ENCODE measurements at regions not wholly inside any gene's neighbourhood (a gene's known extent, or its start where the extent isn't known, plus 50 kb on each side); places are given as distances from the start of the nearest gene placed in this dataset.
"Not testable (repeated sequence)": the region's sequence is repeated elsewhere in the genome, so short reads cannot be mapped to it uniquely, and the experiment has no call there.

DNA sequence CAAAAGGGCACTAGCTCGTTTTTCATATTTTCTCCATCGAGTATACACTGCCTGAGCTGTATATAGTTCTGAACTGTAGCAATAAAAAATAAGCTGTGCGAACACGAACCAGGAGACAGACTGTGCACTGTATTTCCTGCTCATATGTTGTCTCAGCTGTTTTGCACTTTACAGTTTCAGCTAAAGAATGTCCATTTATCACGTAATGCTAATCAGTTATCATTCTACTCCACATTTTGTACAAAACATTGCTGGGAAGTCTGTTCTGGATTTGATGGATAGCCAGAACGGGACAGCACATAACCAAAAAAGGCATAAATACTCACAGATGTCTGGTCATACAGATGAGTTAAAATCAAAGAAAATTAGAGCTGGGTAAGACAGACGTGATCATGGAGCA is 315.5 kb upstream of the ADGRL3 start:
- DNase-seq (ENCODE audit: low read depth) = no peak

DNA sequence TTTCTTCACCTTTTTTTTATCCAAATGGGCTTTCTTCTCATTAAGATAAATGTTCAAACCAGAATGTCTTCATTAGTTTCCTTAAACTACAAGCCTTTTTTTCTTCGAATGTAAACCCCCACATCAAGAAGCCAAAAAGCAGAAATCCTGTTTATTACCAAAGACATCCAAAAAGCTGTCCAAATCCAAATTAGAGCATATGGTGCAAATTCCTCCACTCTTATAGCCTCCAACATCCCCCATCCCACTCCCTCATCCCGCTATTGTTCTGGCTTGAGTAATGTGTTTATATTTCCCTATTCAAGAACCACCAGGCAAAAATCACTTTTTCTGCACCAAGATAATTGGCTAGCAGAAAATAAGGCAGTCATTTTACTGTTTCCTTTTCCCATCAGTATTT is 315.1 kb upstream of the ADGRL3 start:
- no peak for DNase-seq (ENCODE audit: low read depth)

DNA sequence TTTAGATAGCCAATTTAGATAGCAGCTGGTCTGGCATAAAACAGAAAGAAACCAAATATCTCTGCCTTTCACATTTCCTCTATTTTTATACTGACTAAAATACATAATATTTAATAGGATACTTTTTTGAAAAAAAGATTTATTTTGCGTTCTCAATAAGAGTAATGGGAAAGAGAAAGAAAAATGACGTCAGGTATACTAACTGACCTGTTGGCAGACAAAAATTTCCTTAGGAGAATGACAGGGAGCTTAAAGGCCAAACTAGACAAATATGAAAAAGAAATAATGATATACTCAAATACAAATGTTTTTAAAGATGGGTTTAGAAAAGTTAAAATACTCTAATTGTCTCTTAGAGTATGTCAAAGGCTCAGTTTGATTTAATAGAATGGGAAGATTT is 309.4 kb upstream of the ADGRL3 start:
- DNase-seq (ENCODE audit: low read depth) = no peak

DNA sequence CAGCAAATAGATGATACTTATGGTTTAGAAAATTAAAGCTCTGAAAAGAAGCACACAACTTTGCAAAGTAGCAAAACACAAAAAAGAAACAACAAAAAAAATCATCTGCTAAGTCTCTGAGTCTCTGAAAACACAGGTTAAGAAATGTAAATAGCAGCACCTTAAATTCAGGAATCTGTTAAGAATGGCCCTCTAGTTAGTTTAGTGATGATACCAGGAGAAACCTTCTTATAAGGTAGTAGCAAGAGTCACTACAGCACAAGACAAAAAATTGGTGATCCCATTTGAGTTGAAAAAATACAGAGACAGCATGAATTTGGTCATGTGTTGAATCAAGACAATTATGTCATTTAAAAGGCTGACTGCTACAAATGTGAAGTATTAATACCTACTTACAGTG is 308.2 kb upstream of the ADGRL3 start:
- DNase-seq (ENCODE audit: low read depth) = no peak

DNA sequence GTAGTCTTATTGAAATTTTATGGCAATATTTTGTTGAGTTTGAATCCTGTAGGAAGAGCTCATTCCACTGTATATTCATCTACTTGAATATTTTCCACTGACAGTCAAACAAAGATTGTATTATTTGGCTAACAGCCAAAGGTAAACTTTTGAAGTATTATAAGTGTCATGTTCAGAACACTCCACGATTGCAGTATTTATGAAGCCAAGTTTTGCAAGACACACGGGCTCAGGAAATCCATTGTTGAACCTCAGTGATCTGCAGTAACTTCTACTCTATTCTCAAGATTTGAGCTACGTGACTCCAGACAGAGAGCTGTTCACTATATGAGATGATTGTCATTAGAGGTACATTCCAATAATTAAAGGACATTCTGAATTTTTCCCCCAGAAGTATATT is 302.7 kb upstream of the ADGRL3 start:
- DNase-seq (ENCODE audit: low read depth) = no peak

DNA sequence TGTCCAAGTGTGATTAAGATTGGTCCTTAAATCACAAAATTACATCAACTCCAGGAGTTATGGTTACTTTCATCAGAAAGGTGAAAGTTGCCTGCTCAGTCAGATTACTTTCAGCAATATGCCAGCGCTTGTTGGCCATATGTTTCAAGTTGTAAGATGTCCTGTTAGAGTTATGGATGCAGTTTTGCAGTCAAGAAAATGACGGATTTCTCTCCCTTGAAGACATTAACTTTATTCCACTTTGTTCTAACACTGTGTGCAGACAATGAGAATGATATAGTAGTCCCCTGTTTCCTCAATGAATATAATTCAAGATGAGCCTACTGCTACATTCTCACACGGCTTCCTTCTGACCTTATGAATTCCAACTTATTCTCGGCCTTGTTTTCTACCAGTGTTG is 295.0 kb upstream of the ADGRL3 start:
- no peak for DNase-seq (ENCODE audit: low read depth)

DNA sequence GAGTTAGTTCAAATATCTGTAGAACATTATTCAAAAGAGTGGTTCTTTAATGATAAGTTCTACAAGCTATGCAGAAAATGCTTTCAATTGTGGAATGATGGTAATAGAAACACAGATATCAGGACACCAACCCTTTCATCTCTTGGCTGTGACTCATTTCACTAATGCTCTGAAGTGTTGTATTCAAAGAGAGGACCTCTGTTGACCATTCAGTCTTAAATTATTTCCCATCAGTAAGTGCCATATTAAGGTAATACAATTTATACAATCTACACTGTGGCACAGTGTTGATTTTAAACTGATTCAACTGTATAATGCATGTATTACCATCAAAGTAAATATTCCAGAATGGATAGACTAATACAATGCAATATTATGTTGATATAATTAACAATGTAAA is 289.0 kb upstream of the ADGRL3 start:
- DNase-seq (ENCODE audit: low read depth) = no peak

DNA sequence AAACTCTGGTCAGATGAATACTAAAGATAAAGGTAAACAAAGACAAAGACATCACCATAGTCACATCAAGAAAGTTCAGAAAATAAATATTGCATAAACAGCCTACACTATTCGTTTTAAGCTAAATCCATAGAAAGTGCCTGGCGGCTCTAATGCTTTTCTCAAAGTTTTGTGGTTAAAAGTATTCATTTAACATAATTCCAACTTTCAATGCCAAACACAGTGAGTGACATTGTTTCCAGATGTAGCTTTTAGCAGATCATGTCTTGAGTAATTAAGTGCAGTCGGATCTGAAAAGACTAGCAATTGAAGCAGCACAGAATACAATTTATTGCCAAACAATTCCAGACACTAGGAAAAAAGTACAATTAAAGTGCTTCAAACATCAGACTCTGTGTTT is 287.1 kb upstream of the ADGRL3 start:
- DNase-seq (ENCODE audit: low read depth) = no peak

DNA sequence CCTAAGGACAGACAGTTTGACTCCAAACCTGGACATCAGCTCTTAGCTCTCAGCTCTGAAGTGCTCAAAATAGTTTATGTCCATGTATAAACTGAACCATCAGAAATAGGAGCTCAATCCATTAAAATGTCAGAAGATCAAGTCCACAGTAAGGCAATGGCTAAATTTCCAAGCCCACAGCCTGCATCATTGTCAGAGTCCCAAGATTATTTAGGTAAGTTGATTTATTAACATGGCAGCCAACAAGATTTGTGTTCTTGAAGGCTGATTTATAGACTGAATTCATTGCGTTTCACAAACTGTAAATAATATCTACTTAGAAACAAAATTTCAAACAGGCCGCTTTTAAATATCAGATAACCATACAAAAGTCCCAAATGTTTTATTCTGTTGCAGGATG is 286.5 kb upstream of the ADGRL3 start:
- no peak for DNase-seq (ENCODE audit: low read depth)

DNA sequence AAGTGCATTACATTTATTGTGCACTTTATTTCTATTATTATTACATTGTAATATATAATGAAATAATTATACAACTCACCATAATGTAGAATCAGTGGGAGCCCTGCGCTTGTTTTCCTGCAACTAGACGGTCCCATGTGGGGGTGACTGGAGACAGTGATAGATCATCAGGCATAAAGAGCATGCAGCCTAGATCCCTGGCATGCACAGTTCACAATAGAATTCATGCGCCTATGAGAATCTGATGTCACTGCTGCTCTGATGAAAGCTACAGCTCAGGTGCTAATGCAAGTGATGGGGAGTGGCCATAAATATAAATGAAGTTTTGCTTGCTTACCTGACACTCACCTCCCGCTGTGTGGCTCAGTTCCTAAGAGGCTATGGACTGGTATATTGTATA is 278.4 kb upstream of the ADGRL3 start:
- not testable (repeated sequence) for DNase-seq (ENCODE audit: low read depth)

DNA sequence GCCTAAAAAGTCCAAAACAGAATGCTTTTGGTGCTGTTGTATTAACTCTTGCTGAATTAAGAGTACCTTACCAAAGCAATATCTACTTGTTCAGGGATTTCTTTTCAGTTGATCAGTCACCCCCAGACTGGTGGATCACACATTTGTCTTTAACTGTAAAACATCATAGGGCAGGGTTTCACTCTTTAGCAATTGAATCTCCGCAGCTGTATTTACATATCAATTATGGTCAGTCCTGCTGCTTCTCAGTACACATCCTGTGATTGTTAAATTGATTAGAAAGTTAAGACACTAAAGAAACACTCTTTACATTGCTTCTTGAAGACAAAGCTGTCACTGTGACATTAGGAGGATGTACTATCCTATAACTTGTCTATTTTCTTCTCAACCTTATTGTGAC is 277.1 kb upstream of the ADGRL3 start:
- no peak for DNase-seq (ENCODE audit: low read depth)

DNA sequence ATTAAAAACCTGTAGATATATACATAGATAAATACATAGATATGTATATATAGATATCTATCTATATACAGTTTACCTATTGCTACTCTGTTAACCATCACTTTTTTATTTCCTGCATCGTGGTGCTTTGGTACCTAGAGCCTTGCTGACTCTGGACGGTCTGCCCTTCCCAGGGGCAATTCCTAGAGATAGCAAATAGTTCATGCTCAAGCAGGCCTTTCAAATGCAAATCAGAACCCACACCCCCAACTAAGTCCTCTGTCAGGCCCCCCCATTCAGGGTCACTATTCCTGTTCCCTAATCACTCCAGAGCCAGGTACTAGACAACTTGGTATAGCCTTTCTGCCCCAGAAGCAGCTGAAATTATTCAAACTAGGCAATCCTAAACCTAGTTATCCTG is 273.5 kb upstream of the ADGRL3 start:
- DNase-seq (ENCODE audit: low read depth) = no peak

DNA sequence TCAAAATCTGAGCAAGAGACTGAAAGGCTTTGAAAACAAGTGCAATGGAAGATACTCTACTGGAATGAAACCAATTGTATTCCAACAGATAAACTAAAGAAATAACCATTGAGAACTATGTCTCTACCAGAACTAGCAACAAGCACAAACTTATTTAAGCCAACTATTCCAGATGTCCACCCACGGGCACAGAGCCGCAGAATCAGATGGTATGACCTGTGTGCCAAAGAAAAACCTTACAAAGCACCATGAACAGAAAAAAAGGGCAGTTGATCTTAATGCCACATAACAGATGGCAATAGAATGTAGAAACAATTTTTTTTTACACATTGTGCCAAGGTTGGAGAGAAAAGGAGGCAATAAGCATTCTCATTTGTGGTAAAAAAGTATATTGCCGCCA is 269.3 kb upstream of the ADGRL3 start:
- no peak for DNase-seq (ENCODE audit: low read depth)

DNA sequence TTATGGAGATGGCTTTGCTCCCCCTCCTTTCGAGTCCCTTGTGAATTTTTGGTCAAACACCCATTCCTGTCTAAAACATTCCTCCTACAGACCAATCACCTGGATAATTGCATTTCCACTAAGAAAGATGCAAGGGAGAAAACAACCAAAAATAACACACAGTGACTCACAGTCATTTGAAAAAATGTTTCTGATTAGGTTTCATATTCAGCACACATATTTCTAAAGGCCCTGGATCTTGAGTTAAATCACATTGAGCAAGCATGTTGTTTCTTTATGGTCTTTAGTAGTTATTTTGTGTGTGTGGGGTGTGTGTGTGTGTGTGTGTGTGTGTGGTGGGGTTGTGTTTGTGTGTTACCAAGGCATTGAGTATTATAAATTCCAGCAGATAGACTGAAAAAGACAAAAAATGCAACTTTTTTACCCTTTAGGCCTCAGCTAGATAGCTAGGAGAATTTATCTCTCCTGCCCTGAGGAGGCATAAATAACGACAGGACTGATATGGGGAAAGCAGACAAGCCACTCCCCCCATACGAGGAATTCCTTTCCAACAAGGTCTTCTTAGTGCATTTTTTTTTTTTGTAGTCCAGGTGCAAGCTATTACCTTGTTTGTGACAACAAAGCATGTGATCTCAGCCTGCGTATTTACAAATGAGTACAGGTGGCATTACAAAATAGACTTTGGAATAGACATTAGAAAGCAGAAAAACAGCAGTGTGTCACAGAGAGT is 265.4 kb upstream of the ADGRL3 start:
- DNase-seq (ENCODE audit: low read depth) = no peak

DNA sequence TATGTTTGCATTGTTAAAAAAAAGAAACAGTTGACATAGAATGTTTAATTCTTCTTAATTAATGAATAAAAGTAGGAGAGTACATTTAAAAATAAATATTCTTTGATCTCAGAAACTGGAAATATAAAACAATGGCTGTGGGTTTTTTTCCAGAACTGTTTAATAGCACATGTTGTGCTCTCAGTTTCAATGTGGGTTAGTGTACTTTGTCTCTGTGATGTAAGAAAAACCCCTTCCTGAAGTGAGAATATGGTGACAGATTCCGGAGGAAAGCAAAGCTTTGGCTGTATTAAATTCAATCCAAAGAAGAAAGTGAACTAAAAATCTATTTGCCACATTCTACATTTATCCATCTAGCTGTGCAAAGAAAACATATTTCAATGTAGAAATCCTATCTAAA is 261.9 kb upstream of the ADGRL3 start:
- no peak for DNase-seq (ENCODE audit: low read depth)

DNA sequence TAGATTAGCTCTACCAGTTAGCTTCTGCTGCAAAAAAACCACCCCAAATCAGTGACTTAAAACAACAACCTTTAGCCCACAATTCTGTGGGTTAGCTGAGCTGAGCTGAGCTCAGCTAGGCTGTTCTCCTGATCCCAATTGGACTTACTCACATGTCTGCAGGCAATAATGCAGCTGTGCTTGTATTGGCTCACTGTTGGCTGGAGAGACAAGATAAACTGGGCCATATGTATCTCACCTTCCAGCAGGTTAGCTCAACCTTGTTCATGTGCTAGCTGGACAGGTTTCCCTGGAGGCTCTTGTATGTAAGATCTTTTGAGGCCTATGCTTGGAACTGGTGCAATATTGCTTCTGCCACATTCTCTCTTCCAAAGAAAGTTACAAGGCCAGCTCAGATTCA is 261.5 kb upstream of the ADGRL3 start:
- no peak for DNase-seq (ENCODE audit: low read depth)

DNA sequence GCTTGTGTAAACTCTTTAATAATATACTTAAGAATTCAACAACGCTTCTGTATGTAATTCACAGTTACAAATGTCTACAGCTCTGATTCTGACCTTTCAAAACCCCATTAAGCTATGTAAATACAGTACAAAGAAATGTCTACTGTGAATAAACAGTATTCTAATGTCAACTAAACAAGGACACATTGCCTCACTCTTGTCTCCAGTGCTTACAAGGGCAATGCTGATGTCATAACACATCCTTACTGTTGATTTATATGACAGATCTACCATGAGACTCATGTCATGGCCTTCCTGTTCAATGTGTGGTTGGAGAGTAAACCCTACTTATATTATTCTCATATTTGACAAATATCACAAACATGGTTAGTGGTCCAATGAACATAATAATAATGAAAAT is 256.1 kb upstream of the ADGRL3 start:
- no peak for DNase-seq (ENCODE audit: low read depth)

DNA sequence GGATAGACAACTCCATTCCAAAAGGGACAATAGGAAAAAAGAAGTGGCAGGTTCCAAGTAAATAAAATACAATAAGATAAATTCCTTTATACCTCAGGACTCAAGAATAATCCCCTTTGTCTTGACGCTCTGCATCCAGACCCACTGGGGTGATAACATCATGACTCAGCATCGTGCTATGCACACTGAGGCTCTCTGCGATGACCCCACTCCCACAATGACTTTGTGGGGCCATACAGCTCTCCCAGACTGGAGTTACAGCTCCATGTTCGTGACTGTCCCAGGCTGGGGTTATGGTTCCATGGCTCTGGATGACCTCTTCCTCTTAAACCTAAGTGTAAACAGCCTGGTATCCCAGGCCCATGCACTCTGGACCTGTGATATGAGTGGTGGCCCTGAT is 254.5 kb upstream of the ADGRL3 start:
- DNase-seq (ENCODE audit: low read depth) = no peak

DNA sequence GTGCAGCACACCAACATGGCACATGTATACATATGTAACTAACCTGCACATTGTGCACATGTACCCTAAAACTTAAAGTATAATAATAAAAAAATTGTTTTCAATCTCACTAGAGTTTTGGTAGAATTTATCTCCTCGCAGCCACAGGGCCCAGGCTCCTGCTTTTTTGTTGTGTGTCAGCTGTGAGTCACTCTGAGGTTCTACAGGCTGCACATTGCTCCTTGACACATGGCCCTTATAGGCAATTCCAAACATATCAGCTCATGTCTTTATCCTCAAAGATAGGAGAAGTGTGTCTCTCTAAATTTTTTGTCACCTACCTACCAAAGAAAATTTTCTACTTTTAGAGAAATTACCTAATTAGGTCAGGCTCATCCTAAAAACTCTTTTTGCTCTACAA is 252.1 kb upstream of the ADGRL3 start:
- no peak for DNase-seq (ENCODE audit: low read depth)

DNA sequence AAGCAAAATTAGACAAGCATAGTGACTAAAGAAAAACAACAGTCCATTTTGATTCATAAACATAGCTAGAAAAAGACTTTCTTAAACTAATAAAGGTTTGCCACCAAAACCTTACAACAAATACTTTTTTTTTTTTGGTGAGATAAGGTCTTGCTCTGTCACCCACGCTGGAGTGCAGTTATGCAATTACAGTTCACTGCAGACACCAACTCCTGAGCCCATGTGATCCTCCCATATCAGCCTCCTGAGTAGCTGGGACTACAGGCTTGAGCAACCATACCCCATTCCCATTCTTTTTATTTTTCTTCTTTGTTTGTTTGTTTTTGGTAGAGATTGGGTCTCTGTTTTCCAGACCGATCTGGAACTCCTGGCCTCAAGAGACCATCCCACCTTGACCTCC is 247.2 kb upstream of the ADGRL3 start:
- DNase-seq (ENCODE audit: low read depth) = no peak

DNA sequence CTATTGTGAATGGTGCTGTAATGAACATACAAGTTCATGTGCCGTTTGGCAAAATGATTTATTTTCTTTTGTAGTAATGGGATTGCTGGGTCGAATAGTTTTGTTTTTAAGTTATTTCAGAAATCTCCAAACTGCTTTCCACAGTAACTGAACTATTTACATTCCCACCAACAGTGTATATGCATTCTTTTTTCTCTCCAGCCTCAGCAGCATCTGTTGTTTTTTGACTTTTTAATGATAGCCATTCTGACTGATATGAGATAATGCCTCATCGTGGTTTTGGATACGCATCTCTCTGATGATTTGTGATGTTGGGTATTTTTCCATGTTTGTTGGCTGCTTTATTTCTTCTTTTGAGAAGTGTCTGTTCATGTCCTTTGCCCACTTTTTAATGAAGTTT is 246.3 kb upstream of the ADGRL3 start:
- DNase-seq (ENCODE audit: low read depth) = no peak

DNA sequence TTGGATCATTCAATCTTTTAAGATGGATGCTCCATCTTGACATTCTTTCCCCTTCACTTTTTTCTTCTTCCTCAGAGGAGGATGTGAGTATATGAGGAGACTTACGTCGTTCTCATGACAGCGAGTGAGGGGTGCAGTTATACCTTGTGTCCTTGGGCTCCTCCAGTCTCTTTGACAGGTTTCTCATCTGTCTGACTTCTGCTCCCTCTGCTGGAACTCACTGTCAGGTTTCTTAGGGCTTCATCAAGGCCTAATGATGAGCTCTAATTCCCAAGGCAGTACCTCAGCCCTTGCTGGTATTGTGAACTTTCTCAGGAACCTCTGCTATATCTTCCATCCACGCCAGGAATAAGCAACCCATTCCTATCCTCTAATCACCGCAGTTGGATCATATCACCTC is 237.8 kb upstream of the ADGRL3 start:
- DNase-seq (ENCODE audit: low read depth) = no peak

DNA sequence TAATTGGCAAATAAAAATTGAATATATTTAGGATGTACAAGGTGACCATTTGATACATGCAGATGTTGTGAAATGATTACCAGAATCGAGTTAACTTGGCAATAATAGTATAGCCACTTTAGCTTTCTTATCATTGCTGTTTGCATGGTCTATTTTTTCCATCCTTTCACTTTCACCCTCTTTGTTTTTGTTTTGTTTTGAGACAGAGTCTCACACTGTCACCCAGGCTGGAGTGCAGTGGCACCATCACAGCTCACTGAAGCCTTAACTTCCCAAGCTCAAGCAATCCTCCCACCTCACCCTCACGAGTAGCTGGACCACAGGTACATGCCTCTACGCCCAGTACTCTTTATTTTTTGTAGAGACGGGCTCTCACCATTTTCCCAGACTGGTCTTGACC is 218.6 kb upstream of the ADGRL3 start:
- no peak for DNase-seq (ENCODE audit: low read depth)

DNA sequence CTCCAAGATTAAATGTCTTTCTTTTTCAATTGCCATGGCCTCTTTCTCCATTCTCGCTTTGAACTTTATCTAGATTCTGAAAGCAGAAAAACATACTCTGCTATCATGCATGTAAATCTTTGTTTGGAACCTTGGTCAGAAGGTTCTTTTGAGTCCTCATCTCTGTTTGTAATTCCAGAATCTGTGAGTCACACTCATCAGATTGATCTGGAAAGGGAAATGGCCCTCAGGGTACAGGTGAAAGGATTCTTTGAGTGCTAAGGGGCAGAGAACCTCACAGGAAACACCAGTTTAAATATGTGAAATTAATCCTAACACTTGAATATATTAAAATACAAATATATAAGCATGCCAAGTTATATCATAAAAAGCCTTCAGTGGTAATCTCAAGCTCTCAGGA is 211.0 kb upstream of the ADGRL3 start:
- DNase-seq (ENCODE audit: low read depth) = no peak

DNA sequence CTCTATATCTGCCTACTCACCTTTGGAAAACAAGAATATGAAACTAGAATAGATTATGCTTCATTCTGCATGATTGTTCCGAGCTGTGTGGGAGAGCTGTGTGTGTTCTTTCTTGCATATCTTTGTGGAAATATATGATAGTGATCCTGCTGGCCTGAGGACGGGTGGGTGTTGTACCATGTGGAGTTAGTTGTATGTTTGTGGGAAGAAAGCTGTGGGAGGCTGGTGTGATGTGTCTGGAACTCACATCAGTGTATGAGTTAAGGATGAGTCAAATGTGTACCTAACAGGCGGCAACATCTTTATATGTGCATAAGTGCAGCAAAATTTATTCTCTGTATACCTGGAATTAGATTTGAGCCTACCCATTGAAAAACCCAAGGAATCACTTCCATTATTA is 208.1 kb upstream of the ADGRL3 start:
- peak; percentile 75 for DNase-seq (ENCODE audit: low read depth)
